ENCODE measurements at regions not wholly inside any gene's neighbourhood (a gene's known extent, or its start where the extent isn't known, plus 50 kb on each side); places are given as distances from the start of the nearest gene placed in this dataset.

DNA sequence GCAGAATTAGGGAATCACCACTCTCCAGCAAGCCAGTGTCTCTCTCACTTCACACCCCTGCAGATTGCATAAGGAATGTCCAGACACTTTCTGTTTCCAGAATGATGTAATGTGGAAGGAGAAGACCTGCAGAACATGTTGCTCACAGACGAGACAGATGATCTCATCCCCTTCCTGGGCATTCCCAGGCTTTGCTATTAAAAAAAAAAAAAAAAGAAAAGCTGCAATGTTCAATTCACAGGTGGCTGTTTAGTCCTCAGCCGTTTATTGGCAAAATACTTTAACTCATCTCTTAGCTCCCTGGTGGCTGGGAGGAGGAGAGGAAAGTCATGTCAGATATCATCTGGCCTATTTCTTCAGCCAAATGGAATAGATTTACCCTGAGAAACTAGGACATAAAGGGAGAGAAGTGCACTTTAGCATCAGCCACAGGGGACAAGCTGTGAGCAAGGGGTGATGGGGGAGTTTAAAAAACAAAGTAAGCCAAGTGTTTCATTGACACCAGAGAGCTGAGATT is 95.9 kb upstream of the TNC start:
- Histone ChIP-seq H3F3A (ENCODE audit: insufficient read depth, low read length) (peaks cover 18% of the 10 kb centered on the region), H3K9me2 (replicated peaks; ENCODE audit: insufficient read depth, low read length) (no peaks in the 10 kb centered on the region), H3K9me3 (replicated peaks; ENCODE audit: insufficient read depth, low read length) (no peaks in the 10 kb centered on the region), H3K36me3 (replicated peaks; ENCODE audit: insufficient read depth, low read length) (no peaks in the 10 kb centered on the region), H3K4me2 (ENCODE audit: low read depth, low read length) (no peak overlapping the region), H2AFZ (ENCODE audit: low read length) (no peak overlapping the region), H3K4me3 (ENCODE audit: low read length) (no peak overlapping the region), H3K27me3 (replicated peaks; ENCODE audit: insufficient read depth, low read length) (no peaks in the 10 kb centered on the region), H3K27ac (ENCODE audit: low read length) (no peak overlapping the region), H4K20me1 (ENCODE audit: insufficient read depth, low read length) (no peaks in the 10 kb centered on the region), H3K4me1 (ENCODE audit: low read length) (peaks cover 49% of the 10 kb centered on the region), H3K9ac (ENCODE audit: low read length) (no peak overlapping the region), H3K79me2 (ENCODE audit: low read length) (no peaks in the 10 kb centered on the region)
- no peak for DNase-seq
- no peak for TF ChIP-seq EZH2 (optimal IDR thresholded peaks at IDR 0.05; ENCODE audit: low read depth, low read length)
- TF ChIP-seq, protein P1, sequence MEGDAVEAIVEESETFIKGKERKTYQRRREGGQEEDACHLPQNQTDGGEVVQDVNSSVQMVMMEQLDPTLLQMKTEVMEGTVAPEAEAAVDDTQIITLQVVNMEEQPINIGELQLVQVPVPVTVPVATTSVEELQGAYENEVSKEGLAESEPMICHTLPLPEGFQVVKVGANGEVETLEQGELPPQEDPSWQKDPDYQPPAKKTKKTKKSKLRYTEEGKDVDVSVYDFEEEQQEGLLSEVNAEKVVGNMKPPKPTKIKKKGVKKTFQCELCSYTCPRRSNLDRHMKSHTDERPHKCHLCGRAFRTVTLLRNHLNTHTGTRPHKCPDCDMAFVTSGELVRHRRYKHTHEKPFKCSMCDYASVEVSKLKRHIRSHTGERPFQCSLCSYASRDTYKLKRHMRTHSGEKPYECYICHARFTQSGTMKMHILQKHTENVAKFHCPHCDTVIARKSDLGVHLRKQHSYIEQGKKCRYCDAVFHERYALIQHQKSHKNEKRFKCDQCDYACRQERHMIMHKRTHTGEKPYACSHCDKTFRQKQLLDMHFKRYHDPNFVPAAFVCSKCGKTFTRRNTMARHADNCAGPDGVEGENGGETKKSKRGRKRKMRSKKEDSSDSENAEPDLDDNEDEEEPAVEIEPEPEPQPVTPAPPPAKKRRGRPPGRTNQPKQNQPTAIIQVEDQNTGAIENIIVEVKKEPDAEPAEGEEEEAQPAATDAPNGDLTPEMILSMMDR (IDR thresholded peaks at IDR 0.05; ENCODE audit: low read length), result no peak
- TF ChIP-seq EZH2phosphoT487 (IDR thresholded peaks at IDR 0.05; ENCODE audit: low read length), result no peak

DNA sequence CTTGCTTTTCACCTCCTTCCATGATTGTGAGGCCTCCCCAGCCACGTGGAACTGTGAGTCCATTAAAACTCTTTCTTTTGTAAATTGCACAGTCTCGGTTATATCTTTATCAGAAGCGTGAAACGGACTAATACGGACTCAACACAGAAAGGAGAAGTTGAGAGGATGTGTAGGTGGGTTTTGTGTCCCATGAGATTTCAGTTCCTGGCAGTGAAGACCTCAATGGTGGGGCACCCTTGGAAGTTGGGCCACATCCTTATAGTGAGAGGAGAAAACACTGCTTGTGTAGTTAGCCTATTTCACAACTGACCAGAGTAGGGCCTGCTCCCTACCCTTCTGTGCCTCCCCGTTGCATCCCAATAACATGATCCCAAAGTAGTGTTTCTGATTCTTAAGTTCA is 98.9 kb upstream of the TNC start:
- no peak overlapping the region for H3K27ac ChIP-seq (ENCODE audit: low read length)
- no peaks in the 10 kb centered on the region for H3K79me2 ChIP-seq (ENCODE audit: low read length)
- H2AFZ ChIP-seq (ENCODE audit: low read length), result no peak overlapping the region
- H3K9me2 ChIP-seq (replicated peaks; ENCODE audit: insufficient read depth, low read length), result no peaks in the 10 kb centered on the region
- H3K4me2 ChIP-seq (ENCODE audit: low read depth, low read length), result no peak overlapping the region
- peaks cover 20% of the 10 kb centered on the region for H3K4me1 ChIP-seq (ENCODE audit: low read length)
- no peak for DNase-seq
- no peaks in the 10 kb centered on the region for H3K27me3 ChIP-seq (replicated peaks; ENCODE audit: insufficient read depth, low read length)
- H3K4me3 ChIP-seq (ENCODE audit: low read length), result no peak overlapping the region
- peaks cover 9% of the 10 kb centered on the region for H3F3A ChIP-seq (ENCODE audit: insufficient read depth, low read length)
- no peaks in the 10 kb centered on the region for H3K9me3 ChIP-seq (replicated peaks; ENCODE audit: insufficient read depth, low read length)
- H3K9ac ChIP-seq (ENCODE audit: low read length), result no peak overlapping the region
- no peaks in the 10 kb centered on the region for H4K20me1 ChIP-seq (ENCODE audit: insufficient read depth, low read length)
- H3K36me3 ChIP-seq (replicated peaks; ENCODE audit: insufficient read depth, low read length), result no peaks in the 10 kb centered on the region
- no peak for TF ChIP-seq EZH2 (optimal IDR thresholded peaks at IDR 0.05; ENCODE audit: low read depth, low read length)
- TF ChIP-seq, protein P1 (IDR thresholded peaks at IDR 0.05; ENCODE audit: low read length), result no peak
- no peak for TF ChIP-seq EZH2phosphoT487 (IDR thresholded peaks at IDR 0.05; ENCODE audit: low read length)

DNA sequence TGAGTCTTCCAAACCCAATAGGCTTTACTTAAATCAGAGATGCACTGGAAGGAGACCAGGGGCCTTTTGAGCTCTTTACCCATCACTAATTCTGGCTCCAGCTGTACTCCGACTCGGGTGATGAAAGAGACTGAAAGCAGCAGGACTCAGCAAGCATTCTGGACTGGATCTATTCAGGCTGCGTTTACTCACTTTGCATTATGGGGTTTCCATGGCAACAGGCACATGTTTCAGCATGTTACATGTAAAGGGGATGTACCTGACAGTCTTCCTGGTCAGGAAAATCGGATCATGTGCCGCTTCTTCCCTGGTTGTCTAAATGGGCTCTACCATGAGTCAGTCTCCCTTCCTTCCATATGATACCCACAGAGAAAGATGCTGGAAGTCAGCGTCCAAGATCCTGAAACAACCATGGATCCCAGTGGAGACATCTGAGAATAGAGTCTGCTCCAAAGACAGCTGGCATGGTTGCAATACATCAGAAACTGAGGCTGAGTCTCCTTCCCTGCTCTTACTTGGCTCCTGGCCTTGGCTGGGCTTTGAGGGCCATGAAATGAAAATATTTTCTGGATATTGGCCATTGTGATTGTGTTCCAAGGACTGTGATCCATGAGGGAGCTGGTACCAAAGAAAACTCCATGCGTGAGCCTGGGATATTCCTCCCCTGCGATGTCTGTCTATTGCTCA is 102.5 kb upstream of the TNC start:
- H3F3A ChIP-seq (ENCODE audit: insufficient read depth, low read length), result no peaks in the 10 kb centered on the region
- no peaks in the 10 kb centered on the region for H3K79me2 ChIP-seq (ENCODE audit: low read length)
- H3K9me2 ChIP-seq (replicated peaks; ENCODE audit: insufficient read depth, low read length), result no peaks in the 10 kb centered on the region
- no peaks in the 10 kb centered on the region; the same call in 1 of the 2 replicates for H3K9me3 ChIP-seq (replicated peaks; ENCODE audit: insufficient read depth, low read length)
- H3K4me3 ChIP-seq (ENCODE audit: low read length), result no peak overlapping the region
- no peaks in the 10 kb centered on the region for H3K27me3 ChIP-seq (replicated peaks; ENCODE audit: insufficient read depth, low read length)
- H3K9ac ChIP-seq (ENCODE audit: low read length), result no peak overlapping the region
- no peak for DNase-seq
- TF ChIP-seq, protein P1 (IDR thresholded peaks at IDR 0.05; ENCODE audit: low read length), result no peak
- no peak for TF ChIP-seq EZH2 (optimal IDR thresholded peaks at IDR 0.05; ENCODE audit: low read depth, low read length)
- TF ChIP-seq EZH2phosphoT487 (IDR thresholded peaks at IDR 0.05; ENCODE audit: low read length), result no peak
- no peaks in the 10 kb centered on the region for H3K4me1 ChIP-seq (ENCODE audit: low read length)
- no peaks in the 10 kb centered on the region for H4K20me1 ChIP-seq (ENCODE audit: insufficient read depth, low read length)
- H3K4me2 ChIP-seq (ENCODE audit: low read depth, low read length), result no peak overlapping the region
- no peaks in the 10 kb centered on the region for H3K36me3 ChIP-seq (replicated peaks; ENCODE audit: insufficient read depth, low read length)
- H2AFZ ChIP-seq (ENCODE audit: low read length), result no peak overlapping the region
- H3K27ac ChIP-seq (ENCODE audit: low read length), result no peak overlapping the region
